ENCODE measurements at regions not wholly inside any gene's neighbourhood (a gene's known extent, or its start where the extent isn't known, plus 50 kb on each side); places are given as distances from the start of the nearest gene placed in this dataset.

- H3K9me3 ChIP-seq (ENCODE audit: low read depth): no peaks in the 10 kb centered on the region
- peaks cover 55% of the 10 kb centered on the region for H3K4me1 ChIP-seq (ENCODE audit: low read depth)
- peak overlapping the region; percentile 89 for H3K27ac ChIP-seq
- no peaks in the 10 kb centered on the region for H3K27me3 ChIP-seq
- H3K36me3 ChIP-seq: no peaks in the 10 kb centered on the region
- no peak for TF ChIP-seq CTCF (IDR thresholded peaks at IDR 0.05; ENCODE audit: low read depth, low read length)
- peak; percentile 29 to 52 for DNase-seq (ENCODE audit: low read depth in 1 of 2, low spot score in 1 of 2)
- H3K4me3 ChIP-seq: no peak overlapping the region
Measured at GRCh38 chr3:184659797-184660301, 52.0 kb downstream of the MAGEF1 start.

GRCh38 chr3:184658223-184658928, 53.5 kb downstream of the MAGEF1 start:
- no peaks in the 10 kb centered on the region for H3K36me3 ChIP-seq
- no peak overlapping the region for H3K4me3 ChIP-seq
- no peak for TF ChIP-seq CTCF (IDR thresholded peaks at IDR 0.05; ENCODE audit: low read depth, low read length)
- peaks cover 55% of the 10 kb centered on the region for H3K4me1 ChIP-seq (ENCODE audit: low read depth)
- DNase-seq (ENCODE audit: low read depth in 1 of 2, low spot score in 1 of 2): peak in 1 of 2 donors; percentile 30
- H3K27ac ChIP-seq: peak overlapping the region; percentile 89
- no peaks in the 10 kb centered on the region for H3K27me3 ChIP-seq
- H3K9me3 ChIP-seq (ENCODE audit: low read depth): no peaks in the 10 kb centered on the region

- Histone ChIP-seq H3K9me3 (ENCODE audit: low read depth) (no peaks in the 10 kb centered on the region), H3K27me3 (no peaks in the 10 kb centered on the region), H3K27ac (peak overlapping the region; percentile 89), H3K4me3 (no peak overlapping the region), H3K4me1 (ENCODE audit: low read depth) (peaks cover 57% of the 10 kb centered on the region), H3K36me3 (no peaks in the 10 kb centered on the region)
- DNase-seq (ENCODE audit: low read depth in 1 of 2, low spot score in 1 of 2): peak in 1 of 2 donors; percentile 67
- no peak for TF ChIP-seq CTCF (IDR thresholded peaks at IDR 0.05; ENCODE audit: low read depth, low read length)
Measured at GRCh38 chr3:184656829-184657681, 54.8 kb downstream of the MAGEF1 start.

- peaks cover 53% of the 10 kb centered on the region for H3K4me1 ChIP-seq (ENCODE audit: low read depth)
- H3K27me3 ChIP-seq: no peaks in the 10 kb centered on the region
- no peak overlapping the region for H3K4me3 ChIP-seq
- TF ChIP-seq CTCF (IDR thresholded peaks at IDR 0.05; ENCODE audit: low read depth, low read length): no peak
- peak overlapping the region; percentile 89 for H3K27ac ChIP-seq
- no peaks in the 10 kb centered on the region for H3K36me3 ChIP-seq
- H3K9me3 ChIP-seq (ENCODE audit: low read depth): no peaks in the 10 kb centered on the region
- no peak for DNase-seq (ENCODE audit: low read depth in 1 of 2, low spot score in 1 of 2)
Measured at GRCh38 chr3:184656458-184656828, 55.4 kb downstream of the MAGEF1 start.

- DNase-seq (ENCODE audit: low read depth in 1 of 2, low spot score in 1 of 2): no peak
- Histone ChIP-seq H3K27ac (no peak overlapping the region), H3K27me3 (no peaks in the 10 kb centered on the region), H3K36me3 (no peaks in the 10 kb centered on the region), H3K4me3 (no peak overlapping the region), H3K9me3 (ENCODE audit: low read depth) (no peaks in the 10 kb centered on the region), H3K4me1 (ENCODE audit: low read depth) (peaks cover 50% of the 10 kb centered on the region)
- TF ChIP-seq CTCF (IDR thresholded peaks at IDR 0.05; ENCODE audit: low read depth, low read length): no peak
Measured at GRCh38 chr3:184655597-184655996, 56.3 kb downstream of the MAGEF1 start.
